EL (cell line): ENCODE measurements at regions not wholly inside any gene's neighbourhood (a gene's known extent, or its start where the extent isn't known, plus 50 kb on each side); places are given as distances from the start of the nearest gene placed in this dataset.
A peak's percentile ranks its signal among the peaks of the same experiment; 100 is the strongest.
"Not testable (repeated sequence)": the region's sequence is repeated elsewhere in the genome, so short reads cannot be mapped to it uniquely, and the experiment has no call there.

Experiments used
- DNase-seq: peaks from one replicate; pipeline ENCODE4 v3.0.0-alpha.2; 2016

GRCh38 chrX:84267432-84267831, 79.4 kb upstream of the RPS6KA6 start:
- not testable (repeated sequence) for DNase-seq

- no peak for DNase-seq
Measured at GRCh38 chrX:84259868-84260267, 71.9 kb upstream of the RPS6KA6 start.

- DNase-seq = no peak
Measured at GRCh38 chrX:84258708-84259107, 70.7 kb upstream of the RPS6KA6 start.

GRCh38 chrX:84248226-84248625, 60.2 kb upstream of the RPS6KA6 start:
- DNase-seq = peak; percentile 71

GRCh38 chrX:84240848-84241565, 53.0 kb upstream of the RPS6KA6 start:
- peak; percentile 41 for DNase-seq
